Activated T-helper 1 cell treated with Interleukin-2 at 50 U/mL for 16 hours (primary cell): ENCODE measurements at regions not wholly inside any gene's neighbourhood (a gene's known extent, or its start where the extent isn't known, plus 50 kb on each side); places are given as distances from the start of the nearest gene placed in this dataset.

ENCODE experiments used
- DNase-seq: peaks from one replicate; pipeline ENCODE4 v3.0.0-alpha.2; 2020; ENCODE audit warnings: low read depth

- no peak for DNase-seq
These were observed 562.8 kb downstream of the TNS1 start for GRCh38 chr2:217440000-217440399.

GRCh38 chr2:217438821-217439220 is 564.0 kb downstream of the TNS1 start:
- DNase-seq, result no peak

DNA sequence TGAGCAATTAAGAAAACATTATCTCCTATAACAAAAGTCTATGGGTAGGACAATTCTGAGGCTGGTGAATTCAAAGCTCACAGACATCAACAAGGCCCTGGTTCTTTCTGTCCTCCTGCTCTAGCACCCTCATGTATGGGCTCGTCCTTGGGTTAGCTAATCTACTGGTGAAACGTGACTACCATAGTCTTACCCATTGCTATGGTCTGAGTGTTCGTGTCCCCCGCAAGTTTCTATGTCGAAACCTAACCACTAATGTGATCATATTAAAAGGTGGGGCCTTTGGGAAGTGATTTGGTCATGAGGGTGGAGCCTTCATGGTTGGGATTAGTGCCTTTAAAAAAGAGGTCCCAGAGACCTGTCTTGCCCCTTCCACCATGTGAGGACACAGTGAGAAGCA is 564.7 kb downstream of the TNS1 start:
- no peak for DNase-seq

GRCh38 chr2:217437290-217437870 is 565.4 kb downstream of the TNS1 start:
- no peak for DNase-seq

GRCh38 chr2:217436386-217436785 is 566.4 kb downstream of the TNS1 start:
- DNase-seq, result no peak

- DNase-seq, result no peak
These were observed 568.4 kb downstream of the TNS1 start for GRCh38 chr2:217434180-217434975.

GRCh38 chr2:217433522-217433921 is 569.3 kb downstream of the TNS1 start:
- no peak for DNase-seq

GRCh38 chr2:217431577-217432269 is 571.1 kb downstream of the TNS1 start:
- no peak for DNase-seq

- no peak for DNase-seq
These were observed 571.2 kb upstream of the TNP1 start for GRCh38 chr2:217430916-217431576.

GRCh38 chr2:217429981-217430500 is 570.2 kb upstream of the TNP1 start:
- no peak for DNase-seq

GRCh38 chr2:217421834-217422233 is 562.0 kb upstream of the TNP1 start:
- DNase-seq, result no peak

DNA sequence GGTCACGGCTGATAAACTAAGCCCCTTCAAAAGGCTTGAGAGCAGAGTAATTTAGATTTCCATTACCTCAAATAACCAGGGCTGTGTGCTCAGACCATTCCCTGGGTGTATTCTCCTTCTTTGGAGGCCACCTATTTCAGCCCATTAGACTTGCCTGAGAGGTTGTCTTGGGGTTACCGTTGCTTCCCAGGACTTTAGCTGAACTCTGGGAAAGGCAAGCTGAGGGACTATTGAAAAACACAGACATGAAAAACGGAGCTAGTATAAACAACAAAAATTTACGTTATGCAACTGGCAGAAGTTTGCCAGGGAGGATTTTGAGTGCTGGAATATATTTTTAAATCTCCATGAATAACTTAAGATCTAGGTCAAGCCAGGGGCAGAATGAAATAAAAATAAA is 561.0 kb upstream of the TNP1 start:
- DNase-seq, result no peak

- DNase-seq, result no peak
These were observed 559.3 kb upstream of the TNP1 start for GRCh38 chr2:217419055-217419671.

DNA sequence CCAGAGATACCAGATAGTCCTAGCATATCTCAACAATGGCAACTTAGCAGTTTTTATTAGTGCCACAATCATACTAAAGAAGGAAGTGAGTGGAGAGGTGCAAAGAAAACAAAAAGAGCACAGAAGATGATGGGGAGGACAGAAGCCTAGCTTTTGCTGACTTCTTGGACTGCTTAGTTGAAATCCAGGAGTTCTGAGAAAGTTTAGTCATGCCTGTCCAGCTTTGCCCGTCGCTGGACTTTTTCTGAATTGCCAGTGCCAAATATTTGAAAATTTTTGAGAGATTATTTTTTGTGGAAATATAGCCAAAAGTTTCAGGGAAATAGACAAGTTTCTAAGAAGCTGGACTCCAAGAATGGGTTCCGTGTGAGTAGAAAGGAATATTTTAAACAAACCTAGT is 558.7 kb upstream of the TNP1 start:
- no peak for DNase-seq

DNA sequence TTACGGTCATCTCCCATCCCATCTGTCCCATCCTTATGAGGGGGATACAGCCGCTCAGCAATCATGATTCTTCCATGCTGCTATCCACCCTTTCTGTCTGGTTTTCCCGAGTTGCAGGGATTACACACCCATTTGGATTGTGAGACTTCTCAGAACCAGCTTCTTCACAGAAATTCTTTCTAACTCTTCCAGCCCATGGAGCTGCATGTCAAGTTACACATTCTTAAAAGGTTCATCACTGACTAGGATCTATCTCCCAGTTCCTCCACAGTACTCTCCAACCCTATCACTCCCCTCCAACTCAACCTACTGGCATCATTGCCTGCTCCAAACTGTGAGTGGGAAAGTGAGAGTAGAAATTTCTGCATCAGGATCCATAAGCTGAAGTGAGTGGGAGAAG is 558.2 kb upstream of the TNP1 start:
- DNase-seq, result no peak

DNA sequence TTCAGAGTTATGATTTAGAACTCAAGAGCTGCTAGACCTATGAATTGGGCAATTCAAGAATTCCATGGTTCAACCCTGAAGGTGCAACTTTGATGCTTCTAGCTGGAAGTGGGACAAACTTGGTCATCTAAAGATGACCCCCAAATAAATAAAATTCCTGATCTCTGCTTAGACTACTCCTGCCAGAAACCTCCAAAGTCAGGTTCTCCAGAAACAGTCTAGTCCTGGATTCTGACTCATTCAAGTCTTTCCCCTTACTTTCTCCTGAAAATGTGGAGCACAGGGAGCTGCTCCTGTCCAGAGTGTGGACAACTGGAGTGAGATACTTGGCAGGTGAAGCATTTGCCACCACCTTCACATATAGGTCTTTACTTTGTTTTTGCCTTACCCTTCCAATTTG is 557.7 kb upstream of the TNP1 start:
- DNase-seq, result no peak

GRCh38 chr2:217415316-217415715 is 555.5 kb upstream of the TNP1 start:
- no peak for DNase-seq

- DNase-seq, result no peak
These were observed 554.6 kb upstream of the TNP1 start for GRCh38 chr2:217414429-217414828.

- DNase-seq, result no peak
These were observed 553.3 kb upstream of the TNP1 start for GRCh38 chr2:217413193-217413592.

- DNase-seq, result no peak
These were observed 552.9 kb upstream of the TNP1 start for GRCh38 chr2:217412721-217413120.

GRCh38 chr2:217412277-217412676 is 552.4 kb upstream of the TNP1 start:
- DNase-seq, result no peak

DNA sequence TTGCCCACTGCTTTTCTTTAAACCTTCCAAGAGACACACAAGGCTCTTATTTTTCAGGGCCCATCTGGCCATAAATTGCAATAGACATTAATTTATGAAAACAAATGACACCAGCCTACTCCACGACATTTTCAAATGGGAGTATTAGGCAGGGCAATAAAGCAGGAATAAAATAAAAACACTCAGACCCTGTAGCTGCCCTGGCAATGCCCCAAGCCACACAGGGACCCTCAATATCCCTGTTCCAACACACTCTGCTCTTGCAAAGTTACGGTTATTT is 550.8 kb upstream of the TNP1 start:
- DNase-seq, result no peak
